Right kidney (tissue), 1 donor: ENCODE measurements at regions not wholly inside any gene's neighbourhood (a gene's known extent, or its start where the extent isn't known, plus 50 kb on each side); places are given as distances from the start of the nearest gene placed in this dataset.

Experiments used
- DNase-seq: peaks from one replicate; pipeline ENCODE4 v3.0.0-alpha.2; 2016

DNA sequence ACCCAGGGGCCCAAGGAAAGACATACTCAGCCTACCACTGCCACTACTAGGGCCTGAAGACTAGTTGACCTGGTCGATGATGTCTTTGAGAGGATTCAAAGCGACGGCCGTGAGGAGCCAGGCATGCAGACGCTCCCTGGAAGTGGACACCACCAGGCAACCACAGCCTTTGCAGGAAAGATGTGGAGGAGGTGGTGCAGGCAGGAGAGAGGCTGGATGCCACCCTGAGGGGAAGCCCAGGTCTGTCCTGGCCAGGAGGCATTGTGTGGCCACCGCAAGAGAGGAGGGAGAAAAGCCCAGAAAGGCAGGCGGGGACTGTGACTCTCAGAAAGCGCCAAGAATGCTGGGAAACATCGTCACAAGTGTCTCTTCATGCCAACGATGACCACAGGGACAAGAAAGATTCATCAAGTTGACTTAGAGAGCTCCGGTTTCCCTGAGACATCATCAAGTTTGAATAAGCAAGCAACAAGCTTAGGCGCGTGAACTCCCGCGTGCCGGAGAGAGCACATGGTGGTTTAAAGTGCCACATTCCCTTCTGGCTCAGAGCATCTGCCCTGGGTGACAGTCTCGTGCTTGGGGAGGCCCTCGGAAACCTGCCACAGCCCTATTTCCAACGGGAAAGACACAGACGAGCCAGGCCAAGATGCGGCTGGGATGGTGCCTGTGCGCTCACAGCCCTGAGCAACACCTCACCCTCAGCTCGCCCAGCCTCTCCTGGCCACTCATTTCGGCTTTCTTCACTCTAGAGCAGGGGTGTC, 464.5 kb upstream of the SALL3 start:
- DNase-seq: no peak

DNA sequence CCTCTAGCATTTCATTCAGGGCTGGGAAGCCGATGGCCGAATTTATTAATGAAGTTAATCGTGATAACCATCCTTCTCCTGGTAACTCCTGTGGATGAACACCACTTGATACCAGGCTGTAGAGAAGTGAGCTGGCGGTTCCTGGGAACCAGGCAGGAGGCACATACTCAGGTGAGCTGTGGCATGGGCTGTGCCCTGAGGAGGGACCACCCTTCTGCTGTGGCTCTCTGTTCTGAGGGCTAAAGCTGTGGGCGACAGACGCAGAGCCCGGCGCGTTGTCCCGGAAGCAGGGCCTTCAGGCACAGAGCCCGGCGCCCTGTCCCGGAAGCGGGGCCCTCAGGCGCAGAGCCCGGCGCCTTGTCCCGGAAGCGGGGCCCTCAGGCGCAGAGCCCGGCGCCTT, 462.3 kb upstream of the SALL3 start:
- DNase-seq: no peak

DNA sequence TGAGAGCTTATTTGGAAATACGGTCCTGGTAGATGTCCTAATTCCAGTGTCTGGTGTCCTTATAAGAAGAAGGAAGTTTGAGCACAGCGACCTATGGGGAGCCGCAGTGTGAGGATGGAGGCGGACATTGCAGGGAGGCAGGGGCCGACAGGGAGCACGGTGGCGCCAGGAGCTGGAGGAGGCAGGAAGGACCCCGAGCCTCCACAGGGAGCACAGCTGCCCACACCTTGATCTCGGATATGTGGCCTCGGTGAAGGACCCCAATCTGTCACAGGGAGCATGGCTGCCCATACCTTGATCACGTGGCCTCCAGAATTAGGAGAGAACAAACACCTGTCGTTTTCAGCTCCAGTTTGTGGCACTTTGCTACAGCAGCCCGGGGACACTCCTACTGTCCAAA, 461.6 kb upstream of the SALL3 start:
- no peak for DNase-seq

DNA sequence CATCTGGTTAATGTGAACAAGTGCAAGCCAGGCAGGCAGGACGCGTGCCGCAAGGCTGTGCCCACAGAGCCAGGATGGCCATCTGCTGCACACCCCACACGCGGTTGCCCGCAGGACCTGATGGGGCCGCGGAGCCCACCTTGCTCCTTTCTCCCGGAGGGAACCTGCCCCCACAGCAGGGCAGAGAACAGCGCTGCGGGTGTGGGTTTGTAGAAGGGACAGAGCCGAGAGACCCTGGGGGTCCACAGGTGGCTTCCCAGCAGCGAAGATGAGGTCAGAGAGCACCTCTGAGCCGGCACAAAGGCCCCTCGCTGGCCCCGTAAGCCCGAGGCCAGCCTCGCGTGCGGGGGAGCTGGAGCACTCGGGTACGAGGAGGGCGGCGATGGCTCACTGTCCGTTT, 460.8 kb upstream of the SALL3 start:
- no peak for DNase-seq

DNA sequence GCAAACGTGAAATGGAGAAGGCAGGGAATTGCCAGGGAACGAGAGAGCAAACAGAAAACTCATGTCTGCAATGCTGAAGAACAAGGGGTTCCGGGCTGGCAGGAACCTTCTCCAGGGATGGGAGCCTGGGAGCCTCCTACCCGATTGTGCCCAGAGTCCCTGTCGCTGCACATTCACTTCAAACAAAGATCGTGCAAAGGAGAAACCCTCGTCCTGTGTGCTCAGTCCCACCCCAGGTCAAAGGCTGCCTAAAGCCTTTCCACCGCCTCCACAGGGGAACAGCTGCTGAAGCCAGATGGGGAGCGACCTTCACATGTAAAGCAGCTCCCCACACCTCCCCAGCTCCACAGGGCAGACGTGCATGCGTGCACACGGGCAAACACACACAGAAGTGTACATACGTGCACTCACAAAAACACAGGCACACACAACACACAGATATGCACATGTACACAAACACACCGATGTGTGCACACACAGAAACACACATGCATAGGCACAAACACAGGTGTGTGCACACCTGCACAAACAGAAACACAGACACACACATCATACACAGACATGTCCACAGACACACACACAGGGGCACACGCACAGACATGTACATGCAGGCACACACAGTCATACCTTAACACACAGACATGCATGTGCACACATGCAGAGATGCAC, 460.1 kb upstream of the SALL3 start:
- DNase-seq: no peak

DNA sequence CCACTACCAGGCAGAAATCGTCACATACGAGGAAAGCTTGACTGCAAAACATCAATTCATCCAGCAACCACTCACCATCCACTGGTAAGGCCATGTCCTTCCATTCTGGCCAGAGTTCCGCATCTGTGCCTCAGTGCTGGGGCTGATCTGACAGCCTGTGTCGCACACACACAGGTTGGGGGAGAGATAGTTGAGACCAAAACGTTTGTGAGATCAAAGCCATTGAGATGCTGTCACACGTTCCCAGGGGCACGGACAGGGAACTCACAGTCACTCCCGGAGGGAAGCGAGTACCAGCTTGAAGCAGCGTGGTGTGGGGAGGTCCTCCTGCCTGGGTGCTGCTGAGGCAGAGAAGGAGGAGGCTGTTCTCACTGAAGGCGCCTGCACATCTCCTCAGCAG, 458.5 kb upstream of the SALL3 start:
- no peak for DNase-seq

DNA sequence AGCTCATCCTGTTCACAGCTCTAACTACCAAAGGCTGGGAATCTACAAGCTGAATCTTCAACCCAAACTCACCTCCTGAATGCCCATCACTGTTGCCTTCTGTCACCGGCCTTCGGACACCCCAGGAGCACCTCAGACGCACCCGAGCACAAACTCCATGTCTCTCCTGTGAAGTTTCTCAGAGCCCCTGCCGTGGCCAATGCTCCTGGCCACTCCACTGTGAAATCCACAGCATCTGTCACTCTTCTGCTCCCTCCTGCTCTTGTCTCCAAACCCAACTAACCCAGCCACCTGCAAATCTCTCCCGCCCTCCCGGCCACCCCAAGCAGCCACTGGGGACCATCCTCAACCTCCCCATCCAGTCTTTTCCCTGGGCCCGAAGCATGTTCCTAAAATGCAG, 457.9 kb upstream of the SALL3 start:
- DNase-seq: no peak

DNA sequence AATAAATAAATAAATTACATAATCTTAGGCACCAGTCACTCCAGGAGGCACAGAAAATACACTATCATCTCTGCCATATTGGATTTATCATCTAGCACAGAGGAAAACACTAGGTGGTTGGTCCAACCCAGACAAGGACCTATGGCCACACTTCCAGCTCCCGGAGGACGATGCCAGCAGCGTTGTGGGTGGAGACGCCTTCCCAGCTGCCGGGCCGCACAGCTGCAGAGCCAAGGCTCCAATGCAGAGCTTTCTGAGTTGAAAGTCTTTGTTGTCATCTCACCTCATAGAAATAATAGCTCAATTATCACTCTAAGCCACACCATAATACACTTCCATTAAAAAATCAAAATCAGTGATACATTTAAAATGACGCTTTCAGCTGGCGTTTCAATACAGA, 457.1 kb upstream of the SALL3 start:
- DNase-seq: no peak

DNA sequence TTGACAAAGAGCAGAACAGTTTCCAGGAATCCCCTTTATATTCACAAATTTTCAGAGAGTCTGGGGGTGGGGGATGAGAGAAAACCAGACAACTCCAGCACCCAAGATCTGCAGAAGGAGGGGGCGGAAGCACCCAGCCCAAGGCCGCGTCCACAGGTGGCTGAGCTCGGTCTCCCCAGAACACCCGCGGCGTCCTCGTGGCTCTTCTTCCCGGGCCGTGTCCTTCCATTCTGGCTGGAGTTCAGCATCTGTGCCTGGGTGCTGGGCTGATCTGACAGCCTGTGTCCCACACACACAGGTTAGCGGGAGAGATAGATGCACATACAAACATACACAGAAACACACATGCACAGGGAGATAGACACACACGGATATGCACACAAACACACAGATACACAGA, 455.8 kb upstream of the SALL3 start:
- no peak for DNase-seq

DNA sequence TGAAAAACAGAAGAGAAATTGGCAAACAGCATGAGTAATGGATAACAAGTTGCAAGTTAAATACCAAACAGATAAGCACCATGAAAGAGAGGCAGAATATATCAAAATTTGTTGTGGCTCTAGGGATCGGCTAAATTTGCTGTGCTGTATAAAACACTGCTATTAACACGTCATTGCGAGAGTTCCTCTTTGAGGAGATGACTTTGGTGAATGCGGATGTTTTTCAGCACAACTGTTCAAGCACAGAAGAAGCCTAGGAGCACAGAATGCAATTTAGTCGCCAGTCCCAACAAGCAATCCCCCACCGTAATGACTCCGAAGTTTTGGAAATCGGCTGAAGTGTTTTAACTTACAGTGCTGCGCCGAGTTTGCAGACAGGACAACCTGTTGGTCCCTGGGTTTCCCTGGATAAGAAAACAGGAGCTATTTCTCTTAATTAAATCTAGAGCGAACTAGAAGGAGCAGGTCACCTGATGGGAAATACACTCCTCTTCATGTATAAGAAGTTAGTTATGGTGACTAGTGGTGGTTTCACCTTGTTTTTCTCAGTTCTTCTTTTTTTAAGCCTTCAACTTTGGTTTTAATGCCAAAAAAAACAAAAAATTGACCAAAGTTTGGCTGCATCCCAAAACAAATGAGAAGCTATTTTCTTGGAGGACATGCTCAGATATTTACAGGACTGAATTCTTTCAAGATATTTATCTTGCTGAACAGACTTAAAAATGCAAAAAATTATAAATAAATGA, 454.1 kb upstream of the SALL3 start:
- DNase-seq: no peak

DNA sequence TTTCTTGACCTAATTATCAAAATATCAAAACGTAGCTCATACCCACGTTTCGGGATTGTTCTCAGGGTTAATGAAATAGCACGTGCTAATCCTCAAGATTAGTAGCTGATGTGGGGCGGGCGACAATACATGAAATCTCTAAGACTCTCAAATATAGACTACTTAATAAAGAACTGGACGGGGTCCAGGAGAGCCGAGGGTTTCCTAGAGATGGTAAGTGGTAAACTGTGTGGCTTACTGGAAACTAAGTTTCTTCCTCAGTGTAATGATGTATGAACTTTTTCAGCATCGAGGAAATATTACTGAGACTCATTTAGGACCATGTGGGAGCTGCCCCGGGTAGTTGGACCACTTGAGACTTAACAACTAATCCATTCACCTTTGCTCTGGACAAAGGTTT, 453.3 kb upstream of the SALL3 start:
- DNase-seq: no peak

DNA sequence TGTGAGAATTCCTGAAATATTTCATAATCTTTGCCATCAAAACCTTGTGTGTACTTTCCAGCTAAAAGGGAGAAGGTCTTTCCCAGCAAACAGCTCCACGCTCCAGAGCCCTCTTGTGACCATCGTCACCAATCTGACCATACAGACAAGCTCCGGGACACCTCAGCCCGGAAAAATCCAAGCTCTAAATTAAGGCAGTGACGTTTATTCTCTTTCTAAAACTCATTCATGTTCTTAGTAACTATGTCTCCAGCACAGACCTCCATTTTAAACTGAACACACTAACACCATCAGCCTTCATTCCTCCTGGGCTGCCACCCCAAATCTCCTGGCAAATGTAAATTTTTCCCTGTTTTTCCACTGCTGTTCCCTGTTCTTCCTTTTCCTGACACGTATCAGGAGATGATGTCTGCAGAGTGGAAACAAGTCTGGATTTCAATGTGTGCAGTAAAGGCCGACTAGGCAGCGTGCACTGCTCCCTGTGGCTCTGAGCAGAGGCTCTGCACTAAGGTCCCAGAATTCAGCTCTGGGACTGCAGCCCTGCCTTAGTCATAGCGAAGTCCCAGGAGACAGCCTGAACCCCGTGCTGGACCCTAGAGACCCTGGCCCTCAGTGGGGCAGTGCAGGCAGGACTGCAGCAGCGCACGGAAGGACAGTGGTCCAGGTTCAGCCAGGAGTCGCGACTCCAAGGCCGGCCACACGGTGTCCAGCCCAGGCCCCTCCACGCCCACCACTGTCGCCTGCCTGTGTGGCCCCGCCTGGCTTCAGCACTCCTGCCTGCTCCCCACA, 452.5 kb upstream of the SALL3 start:
- no peak for DNase-seq

DNA sequence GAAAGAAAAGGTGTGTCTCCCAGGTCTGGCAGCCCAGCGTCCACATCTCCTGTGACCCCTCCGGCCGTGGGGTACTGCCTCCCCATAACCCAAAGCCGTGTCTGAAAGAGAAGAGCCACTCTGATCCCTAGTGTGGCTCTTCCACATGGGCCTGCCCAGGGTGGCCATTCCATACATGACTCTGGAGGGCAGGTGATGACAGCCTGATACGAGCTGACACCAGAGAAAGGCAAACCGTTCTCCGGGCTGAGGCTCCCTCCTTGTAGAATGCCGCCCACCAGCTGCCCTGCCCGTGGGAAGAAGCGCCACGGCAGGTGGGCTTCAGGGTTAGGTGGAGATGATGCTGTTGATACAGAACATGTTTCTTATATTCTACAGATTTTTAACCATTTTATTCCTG, 451.6 kb upstream of the SALL3 start:
- no peak for DNase-seq

DNA sequence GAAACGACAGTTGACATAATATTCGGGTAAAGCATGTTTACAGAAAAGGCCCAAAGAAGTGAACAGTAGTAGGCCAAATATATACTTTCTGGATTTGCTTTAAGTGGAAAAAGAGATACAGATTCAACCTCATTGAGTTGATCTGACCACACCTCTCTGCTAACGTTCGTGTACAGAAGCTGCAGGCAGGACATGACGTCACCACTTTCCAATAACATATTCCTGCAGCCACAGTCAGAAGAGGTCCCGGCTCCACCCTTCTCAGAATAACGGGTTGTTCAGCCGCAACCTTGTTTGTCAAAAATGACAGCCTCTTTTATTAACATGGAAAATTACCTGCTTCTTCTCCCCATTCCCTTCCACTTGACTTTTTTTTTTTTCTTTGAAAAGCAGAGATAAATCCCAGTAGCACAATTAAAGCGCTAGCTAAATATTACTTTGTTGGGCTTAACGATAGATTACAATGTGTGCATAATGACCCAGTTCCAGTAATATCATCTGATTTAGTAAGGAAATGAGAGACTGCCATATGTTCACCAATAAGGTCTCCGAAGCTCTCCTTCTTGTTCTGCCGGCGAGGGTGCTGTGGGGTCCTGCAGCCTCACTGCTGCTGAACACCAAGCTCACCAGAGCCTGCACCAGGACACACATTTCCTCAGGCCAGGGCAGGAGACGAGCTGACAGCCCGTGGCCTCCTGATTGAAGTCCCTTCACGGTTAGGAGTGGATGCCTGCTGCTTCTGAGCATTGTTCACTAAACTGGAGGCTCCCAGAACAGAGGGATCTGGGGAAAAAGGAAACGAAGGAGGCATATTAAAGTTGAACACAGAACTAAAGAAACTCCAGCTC, 451.0 kb upstream of the SALL3 start:
- DNase-seq: no peak

DNA sequence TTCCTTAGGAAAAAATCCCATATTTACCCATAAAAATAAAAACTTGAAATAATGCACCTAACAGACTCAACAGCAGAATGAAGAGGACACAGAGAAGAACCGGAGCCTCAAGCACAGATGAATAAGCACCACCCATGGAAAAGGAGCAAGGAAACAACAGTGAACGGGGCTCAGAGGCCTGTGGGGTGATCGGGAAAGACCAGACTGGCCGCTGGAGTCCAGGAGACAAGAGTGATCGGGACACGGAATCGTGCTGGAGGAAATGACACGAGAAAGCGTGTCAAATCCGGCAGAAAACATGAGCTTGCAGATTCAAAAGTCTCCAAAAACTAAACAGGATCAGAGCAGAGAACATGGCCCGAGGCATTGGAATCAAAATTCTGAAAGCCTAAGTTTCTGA, 448.0 kb upstream of the SALL3 start:
- DNase-seq: no peak

DNA sequence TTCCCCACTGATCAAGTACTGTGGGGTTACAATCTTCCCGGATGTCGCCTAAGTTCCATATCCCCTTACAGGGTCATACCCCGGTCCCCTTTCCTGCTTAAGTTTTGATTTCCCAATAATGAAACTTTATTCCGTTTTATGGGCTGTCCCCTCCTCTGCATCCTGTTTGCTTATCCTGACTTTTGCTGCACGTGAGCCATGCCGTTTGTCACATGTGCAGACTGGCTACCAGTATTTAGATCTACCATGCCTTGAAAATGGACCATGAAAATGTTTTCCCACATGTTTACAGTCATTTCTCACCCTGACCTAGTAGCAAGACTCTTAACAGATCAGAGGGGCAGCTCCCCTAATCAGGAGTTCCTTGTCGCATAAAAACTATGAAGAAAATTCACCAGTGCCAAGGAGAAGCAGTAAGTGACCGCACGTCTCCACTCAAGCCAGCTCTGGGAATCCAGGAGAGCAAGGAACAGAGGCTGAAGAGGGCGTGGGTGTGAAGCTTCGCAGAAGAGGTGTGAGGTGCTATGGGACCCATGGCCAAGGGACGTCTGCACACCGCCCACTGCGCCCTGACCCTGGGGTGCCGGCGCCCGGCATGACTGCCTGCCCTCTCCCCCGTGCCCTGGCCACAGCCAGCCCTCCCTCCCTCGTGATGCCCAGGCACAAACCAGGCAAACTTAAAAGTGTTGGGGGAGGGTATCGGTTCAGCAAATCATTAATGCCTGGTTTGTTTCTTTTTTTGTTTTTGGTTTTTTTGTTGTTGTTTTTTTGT, 440.8 kb upstream of the SALL3 start:
- DNase-seq: no peak

DNA sequence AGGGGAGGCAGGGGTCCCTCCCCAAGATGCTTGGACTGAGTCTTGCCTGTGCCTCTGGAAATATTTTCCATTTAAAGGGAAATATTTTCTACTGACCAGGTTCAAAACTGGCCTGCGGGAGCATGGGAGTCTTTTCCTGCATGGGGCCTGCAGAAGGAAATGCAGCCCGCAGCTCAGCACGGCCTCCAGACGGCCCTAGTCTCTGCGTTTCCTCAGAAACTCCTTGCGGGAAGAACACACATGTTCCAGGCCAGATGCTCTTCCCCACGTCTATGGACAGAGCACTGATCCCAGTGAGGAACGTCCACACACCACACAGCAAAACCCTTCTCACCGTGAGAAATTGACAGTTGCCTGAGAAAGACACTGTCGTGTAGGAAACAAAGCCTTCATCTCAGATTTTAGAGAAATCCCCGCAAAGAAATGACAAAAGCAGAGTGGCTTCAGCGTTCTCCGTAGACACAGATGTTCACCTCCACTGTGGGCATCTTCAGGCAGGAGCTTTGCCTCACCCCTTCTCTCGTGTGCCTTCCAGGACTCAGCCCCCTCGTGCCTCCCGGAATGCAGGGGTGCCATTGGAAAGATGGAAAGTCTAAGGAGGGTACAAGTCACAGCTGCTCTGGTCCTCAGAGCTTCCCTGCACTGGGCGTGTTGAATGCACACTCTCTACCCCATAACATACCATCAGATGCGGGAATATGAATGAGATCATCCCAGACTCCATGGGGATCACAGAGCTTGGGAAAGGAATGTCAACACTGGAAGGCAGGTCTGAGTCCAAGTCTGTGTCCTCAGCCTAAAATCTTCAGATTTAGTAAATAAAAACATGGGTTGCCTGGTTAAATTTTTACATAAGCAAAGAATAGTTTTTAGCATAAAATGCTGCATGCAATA, 438.7 kb upstream of the SALL3 start:
- DNase-seq: no peak

DNA sequence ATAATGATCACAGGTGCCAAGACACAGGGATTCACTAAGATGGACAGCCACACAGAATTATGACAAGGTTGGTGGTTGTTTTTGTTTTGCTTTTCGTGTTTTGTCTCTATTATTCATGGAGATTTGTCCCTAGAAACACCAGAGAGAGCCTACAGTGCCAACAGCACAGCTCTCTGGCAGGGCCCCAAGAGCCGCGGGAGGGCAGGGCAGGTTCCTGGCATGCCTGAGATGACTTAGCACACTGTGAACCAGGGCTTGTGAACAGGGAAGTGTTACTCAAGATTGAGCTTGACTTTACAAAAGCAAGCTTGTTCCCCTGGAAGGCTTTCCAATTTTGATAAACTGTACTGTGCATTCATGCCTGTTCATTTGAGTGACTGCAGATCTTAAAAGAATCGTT, 437.4 kb upstream of the SALL3 start:
- no peak for DNase-seq

DNA sequence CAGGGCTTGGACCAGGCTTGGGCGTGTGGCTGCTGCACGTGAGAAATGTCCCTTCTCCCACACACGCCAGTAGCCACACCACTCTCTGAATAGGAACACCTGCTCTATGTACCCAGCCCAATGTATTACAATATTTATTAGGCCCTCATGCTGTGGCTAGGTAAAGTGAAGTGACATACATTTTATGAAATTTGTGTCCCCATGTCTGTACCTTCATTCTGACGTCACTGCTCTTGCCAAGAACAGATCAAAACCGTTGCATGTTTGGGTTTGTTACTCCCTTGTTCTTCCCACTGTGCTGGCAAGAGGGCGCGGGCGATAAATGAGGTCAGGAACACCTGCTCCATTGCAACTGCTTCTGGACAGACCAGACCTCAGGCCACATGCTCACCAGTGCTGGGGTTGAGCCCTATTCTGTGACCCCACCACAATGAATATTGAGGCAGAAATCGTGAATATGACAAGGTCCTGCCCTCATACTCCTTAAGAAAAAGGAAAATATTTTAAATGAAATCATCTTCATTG, 436.4 kb upstream of the SALL3 start:
- no peak for DNase-seq

DNA sequence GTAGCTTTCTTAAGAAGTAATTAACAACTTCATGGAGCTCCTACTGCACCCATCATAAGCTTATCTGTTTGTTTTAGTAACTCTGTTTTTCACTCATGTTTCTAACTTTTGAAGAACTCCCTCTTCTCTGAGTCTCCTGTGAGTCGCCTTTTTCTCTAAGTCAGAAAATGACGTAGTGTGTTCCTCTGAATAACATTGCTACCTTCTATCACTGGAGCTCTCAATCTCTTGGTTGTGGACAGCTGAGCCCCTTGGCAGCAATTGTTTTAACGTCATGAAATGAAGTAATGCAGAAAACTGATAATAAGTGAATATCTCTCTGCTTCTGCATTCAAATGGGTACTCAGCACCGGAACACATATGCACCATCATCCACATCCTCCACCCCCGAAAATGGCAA, 433.3 kb upstream of the SALL3 start:
- DNase-seq: no peak
